HepG2 (cell line): ENCODE measurements at regions not wholly inside any gene's neighbourhood (a gene's known extent, or its start where the extent isn't known, plus 50 kb on each side); places are given as distances from the start of the nearest gene placed in this dataset.

Experiments
- CBX5 ChIP-seq: sonication (generic); formaldehyde crosslinking; IDR thresholded peaks from 2 replicates; pipeline ENCODE4 v1.4.0; 2020; ENCODE audit warnings: missing genetic modification reagents, borderline replicate concordance
- CTCF ChIP-seq: sonication (generic); formaldehyde crosslinking; IDR thresholded peaks from 2 replicates; pipeline ENCODE4 v1.5.0; 2020; ENCODE audit warnings: mild to moderate bottlenecking, missing genetic modification reagents, moderate library complexity
- EP300 ChIP-seq, 3 experiments: sonication (generic) in 1 of 3; formaldehyde crosslinking in 1 of 3; IDR thresholded peaks; 2 replicates each; pipeline versions ENCODE4 v1.5.1 to v1.6.1; 2011 to 2020; ENCODE audit warnings: low read depth in 2 of 3, low read length in 2 of 3, borderline replicate concordance in 1 of 3, improper control_type of control experiment in 1 of 3, mild to moderate bottlenecking in 1 of 3, missing genetic modification reagents in 1 of 3, moderate library complexity in 1 of 3
- FOXM1 ChIP-seq: sonication (generic); formaldehyde crosslinking; IDR thresholded peaks from 2 replicates; pipeline ENCODE4 v1.5.0; 2020; ENCODE audit warnings: missing genetic modification reagents
- FOXO4 ChIP-seq: sonication (generic); formaldehyde crosslinking; conservative IDR thresholded peaks from 2 replicates; pipeline ENCODE4 v1.8.1; 2023; ENCODE audit warnings: missing genetic modification reagents
- HBP1 ChIP-seq: IDR thresholded peaks from 2 replicates; pipeline ENCODE4 v1.6.1; 2016; ENCODE audit warnings: low read depth, control low read depth
- RERE ChIP-seq: IDR thresholded peaks from 2 replicates; pipeline ENCODE4 v1.6.1; 2016; ENCODE audit warnings: low read depth, missing genetic modification reagents, missing compliant biosample characterization
- RXRA ChIP-seq: sonication (generic); formaldehyde crosslinking; IDR thresholded peaks from 2 replicates; pipeline ENCODE4 v1.5.1; 2020; ENCODE audit warnings: missing genetic modification reagents
- TCF7L2 ChIP-seq: IDR thresholded peaks from 2 replicates; pipeline ENCODE4 v1.6.1; 2011; ENCODE audit warnings: mild to moderate bottlenecking, low read depth, low read length, moderate library complexity
- XRCC5 ChIP-seq: fragments of 200-400 bp; formaldehyde crosslinking; optimal IDR thresholded peaks from 2 replicates; pipeline ENCODE3; 2017; ENCODE audit warnings: mild to moderate bottlenecking, low read length
- ZNF235 ChIP-seq: sonication (generic); formaldehyde crosslinking; IDR thresholded peaks from 2 replicates; pipeline ENCODE4 v1.8.1; 2023; ENCODE audit warnings: mild to moderate bottlenecking, missing genetic modification reagents, borderline replicate concordance
- ZNF318 ChIP-seq: sonication (generic); formaldehyde crosslinking; IDR thresholded peaks from 2 replicates; pipeline ENCODE4 v1.4.0; 2020; ENCODE audit warnings: mild to moderate bottlenecking, missing genetic modification reagents
- ZNF362 ChIP-seq: sonication (generic); formaldehyde crosslinking; IDR thresholded peaks from 2 replicates; pipeline ENCODE4 v1.4.0; 2020; ENCODE audit warnings: missing genetic modification reagents, mild to moderate bottlenecking, borderline replicate concordance

GRCh38 chr5:53366245-53366644 is 114.2 kb upstream of the FST start:
- no peak for TF ChIP-seq HBP1 (CRISPR knock-in tag)
- TF ChIP-seq ZNF362 (CRISPR knock-in tag), result no peak
- TF ChIP-seq CTCF, result no peak
- TF ChIP-seq ZNF235 (CRISPR knock-in tag), result no peak
- TF ChIP-seq RXRA (CRISPR knock-in tag), result no peak
- no peak for TF ChIP-seq XRCC5
- no peak for TF ChIP-seq FOXO4
- TF ChIP-seq EP300 (IDR thresholded peaks at IDR 0.05; ENCODE audit: low read depth in 2 of 2, low read length in 2 of 2), result no peak
- TF ChIP-seq EP300 (CRISPR knock-in tag; IDR thresholded peaks at IDR 0.05; ENCODE audit: borderline replicate concordance), result no peak
- TF ChIP-seq TCF7L2, result no peak
- no peak for TF ChIP-seq ZNF318 (CRISPR knock-in tag)
- no peak for TF ChIP-seq FOXM1 (CRISPR knock-in tag)
- no peak for TF ChIP-seq CBX5 (CRISPR knock-in tag)
- TF ChIP-seq RERE (CRISPR knock-in tag), result no peak
